Activated CD4-positive, CD25-positive, alpha-beta regulatory T cell treated with anti-CD3 and anti-CD28 coated beads, Interleukin-2, amount 50 U/mL, for 72 hours (primary cell): ENCODE measurements at regions not wholly inside any gene's neighbourhood (a gene's known extent, or its start where the extent isn't known, plus 50 kb on each side); places are given as distances from the start of the nearest gene placed in this dataset.
"Not testable (repeated sequence)": the region's sequence is repeated elsewhere in the genome, so short reads cannot be mapped to it uniquely, and the experiment has no call there.

Experiments used
- DNase-seq: peaks from one replicate; pipeline ENCODE4 v3.0.0; 2021

DNA sequence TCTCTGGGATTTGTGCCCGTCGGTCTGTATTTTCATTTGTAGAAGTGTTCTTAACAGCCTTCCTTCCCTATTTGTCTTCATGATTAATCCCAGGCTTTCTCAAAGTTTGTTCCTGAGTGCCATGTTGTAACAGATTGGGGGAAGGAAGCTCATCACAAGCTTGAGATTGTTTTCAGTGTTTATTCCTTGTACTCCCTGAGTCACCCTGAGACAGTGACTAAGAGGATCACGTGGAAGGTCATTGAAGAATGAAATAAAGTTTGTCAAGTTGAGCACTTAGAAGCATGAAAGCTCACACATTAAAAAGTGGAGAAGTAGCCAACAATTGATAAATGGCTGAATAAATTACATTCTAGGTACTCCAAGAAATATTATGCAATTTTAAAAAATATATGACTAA is 153.5 kb upstream of the FAM241A start:
- DNase-seq = no peak

GRCh38 chr4:111992351-111993168 is 152.7 kb upstream of the FAM241A start:
- DNase-seq = no peak

DNA sequence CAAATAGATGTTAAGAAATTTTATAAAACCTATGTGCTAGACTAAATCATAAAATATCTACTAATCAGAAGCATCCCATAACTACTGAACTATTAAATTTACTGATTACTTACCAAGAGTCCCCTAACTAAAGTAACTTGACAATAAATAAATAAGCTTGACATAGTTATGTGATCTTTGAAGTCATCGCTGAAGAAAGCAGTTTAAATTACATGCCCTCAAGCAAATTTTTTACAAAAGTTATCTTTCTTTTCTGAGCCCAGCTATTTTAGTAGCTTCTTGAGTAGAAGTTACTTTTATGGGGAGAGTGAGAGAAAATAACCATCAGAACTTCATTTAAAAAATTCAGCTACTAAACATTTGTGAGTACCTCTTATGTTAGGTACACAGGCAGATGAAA is 150.9 kb upstream of the FAM241A start:
- no peak for DNase-seq

DNA sequence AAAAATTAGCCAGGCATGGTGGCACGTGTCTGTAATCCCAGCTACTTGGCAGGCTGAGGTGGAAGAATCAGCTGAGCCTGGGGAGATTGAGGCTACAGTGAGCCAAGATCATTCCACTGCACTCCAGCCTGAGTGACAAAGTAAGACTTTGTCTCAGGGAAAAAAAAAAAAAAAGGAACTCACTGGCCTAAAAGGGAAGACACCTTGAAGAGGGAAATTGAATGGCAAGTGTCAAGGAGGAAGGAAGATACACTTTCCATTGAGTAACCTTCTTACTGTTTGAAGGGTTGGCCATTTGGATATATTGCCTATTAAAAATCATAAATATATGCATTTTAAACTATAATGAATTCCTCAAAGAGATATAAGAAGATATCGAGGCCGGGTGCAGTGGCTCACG is 147.5 kb upstream of the FAM241A start:
- no peak for DNase-seq

DNA sequence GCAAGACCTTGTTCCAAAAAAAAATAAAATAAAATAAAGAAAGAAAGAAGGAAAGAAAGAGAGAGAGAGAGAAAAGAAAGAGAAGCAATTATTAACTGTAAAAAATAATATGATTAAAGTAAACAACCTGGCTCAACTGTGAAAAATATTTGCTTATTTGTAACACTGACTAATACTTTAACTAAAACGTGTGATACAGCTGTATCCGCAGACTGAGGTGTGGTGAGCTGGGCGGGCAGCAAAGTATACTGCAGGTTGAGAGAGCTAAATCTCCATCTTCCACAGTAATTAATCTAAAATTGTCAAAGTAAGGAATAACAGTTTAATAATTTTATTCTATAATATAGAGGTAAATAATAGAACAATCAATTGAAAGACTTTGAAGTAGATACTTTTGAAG is 145.5 kb upstream of the FAM241A start:
- DNase-seq = no peak

GRCh38 chr4:112001041-112001440 is 144.2 kb upstream of the FAM241A start:
- no peak for DNase-seq

GRCh38 chr4:112002248-112002661 is 143.0 kb upstream of the FAM241A start:
- no peak for DNase-seq

GRCh38 chr4:112003231-112003907 is 141.9 kb upstream of the FAM241A start:
- DNase-seq = no peak

DNA sequence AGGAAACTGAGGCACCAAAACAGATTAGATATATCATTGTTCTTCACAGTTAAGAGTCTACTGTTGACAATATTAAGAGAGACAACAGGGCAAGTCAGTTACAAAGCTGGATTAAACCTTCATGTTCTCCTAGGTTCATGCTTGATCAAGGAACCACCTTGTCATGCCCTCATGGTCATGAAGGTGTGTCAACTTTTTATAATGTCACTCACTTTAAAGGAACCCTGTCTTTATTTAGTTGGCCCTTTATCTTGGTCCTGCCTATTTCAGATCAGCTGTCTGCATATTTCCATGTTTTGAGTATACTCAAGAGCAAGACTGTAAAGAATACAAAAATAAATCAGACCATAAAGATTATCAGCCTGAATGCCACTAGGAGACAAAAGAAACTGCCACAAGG is 140.2 kb upstream of the FAM241A start:
- no peak for DNase-seq

DNA sequence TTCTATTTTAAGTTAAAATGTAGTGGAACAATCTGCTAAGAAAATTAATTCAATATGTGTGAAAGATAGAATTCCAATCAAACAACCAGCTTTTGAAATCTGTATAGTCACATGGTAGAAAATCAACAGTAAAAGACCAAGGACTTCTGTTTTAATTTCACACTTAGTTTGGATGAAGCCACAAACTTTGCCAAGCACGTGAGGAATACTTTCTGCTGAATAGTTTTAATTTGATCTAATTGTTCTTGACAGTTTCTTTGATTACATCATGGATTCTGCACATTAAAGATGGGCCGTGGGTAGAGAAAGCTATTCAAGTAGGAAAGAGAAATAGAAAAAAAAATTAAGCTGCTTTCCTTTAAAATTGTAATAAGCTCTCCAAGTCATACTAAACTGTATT is 137.9 kb upstream of the FAM241A start:
- no peak for DNase-seq

GRCh38 chr4:112015960-112016359 is 129.3 kb upstream of the FAM241A start:
- DNase-seq = no peak

DNA sequence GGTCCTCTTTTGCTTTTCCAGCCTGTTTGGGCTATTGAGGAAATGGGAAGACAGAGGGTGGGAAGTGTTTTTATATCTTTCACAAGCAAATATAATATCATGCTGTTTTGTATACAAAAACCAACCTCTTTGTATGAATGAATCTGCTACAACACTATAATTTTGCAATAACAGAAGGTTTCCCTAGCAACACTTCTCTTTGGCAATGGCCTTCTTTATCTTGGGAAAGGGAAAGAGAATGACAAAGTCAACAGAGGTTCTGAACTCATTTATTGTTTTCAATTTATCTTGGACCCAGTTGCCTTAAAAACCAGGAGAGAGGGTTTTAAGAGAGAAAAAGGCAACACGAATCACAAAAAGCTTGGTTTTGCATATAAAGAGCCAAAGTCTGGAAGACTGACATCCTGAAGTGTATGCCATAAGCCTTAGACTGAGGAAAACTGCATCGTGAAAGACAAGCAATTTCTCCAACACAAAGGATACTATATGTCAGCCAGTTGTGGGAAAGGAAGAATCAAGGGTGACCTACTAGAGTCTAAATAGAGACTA is 121.8 kb upstream of the FAM241A start:
- no peak for DNase-seq

GRCh38 chr4:112026058-112026457 is 119.2 kb upstream of the FAM241A start:
- DNase-seq = no peak

GRCh38 chr4:112029771-112030171 is 115.5 kb upstream of the FAM241A start:
- DNase-seq = no peak

DNA sequence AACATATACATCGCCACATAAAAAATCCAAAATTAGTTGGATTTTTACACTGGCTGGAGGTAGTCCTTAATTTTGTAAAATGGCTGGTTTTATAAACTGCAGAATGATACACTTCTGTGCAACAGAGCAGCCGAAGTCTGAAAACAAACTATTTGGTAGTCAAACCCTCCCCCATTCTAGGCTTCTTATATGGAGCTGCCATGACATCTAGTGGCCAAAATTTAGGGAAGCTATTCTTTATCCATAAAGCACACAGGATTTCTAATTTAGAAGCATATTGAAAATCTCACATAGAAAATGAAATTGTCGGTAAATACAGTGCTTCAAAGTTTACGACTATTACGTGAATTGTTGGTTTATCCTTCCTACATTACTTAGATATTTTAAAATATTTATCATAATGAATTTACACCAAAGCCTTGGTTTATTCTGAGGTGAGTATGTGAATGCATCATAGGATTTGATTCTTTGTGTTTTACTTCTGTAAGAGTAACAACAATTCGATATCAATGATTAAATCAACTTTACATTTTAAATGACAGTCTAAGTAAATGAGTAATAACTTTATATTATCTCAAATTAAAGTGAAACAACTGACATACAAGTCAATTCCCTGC is 113.4 kb upstream of the FAM241A start:
- DNase-seq = no peak

DNA sequence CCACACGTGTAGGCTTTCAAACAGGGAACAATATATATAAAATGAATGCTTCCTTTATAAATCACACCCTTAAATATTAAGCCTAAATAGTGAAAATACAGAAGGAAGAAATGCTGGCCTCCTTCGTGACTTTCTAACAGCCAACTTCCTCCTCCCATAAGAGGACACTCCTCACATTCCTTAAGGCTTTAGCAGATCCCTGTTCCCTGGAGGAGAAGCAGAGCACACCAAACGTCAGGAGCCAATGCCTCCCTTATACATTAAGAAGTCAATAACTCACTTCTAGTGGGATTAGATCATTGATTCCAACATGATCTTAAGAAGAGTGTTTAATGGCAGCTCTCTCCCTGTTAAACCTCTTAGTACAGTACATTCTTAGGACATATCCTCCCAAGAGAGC is 108.4 kb upstream of the FAM241A start:
- DNase-seq = no peak

- DNase-seq = no peak
Measured at GRCh38 chr4:112038861-112039260, 106.4 kb upstream of the FAM241A start.

GRCh38 chr4:112049119-112049518 is 96.1 kb upstream of the FAM241A start:
- not testable (repeated sequence) for DNase-seq

DNA sequence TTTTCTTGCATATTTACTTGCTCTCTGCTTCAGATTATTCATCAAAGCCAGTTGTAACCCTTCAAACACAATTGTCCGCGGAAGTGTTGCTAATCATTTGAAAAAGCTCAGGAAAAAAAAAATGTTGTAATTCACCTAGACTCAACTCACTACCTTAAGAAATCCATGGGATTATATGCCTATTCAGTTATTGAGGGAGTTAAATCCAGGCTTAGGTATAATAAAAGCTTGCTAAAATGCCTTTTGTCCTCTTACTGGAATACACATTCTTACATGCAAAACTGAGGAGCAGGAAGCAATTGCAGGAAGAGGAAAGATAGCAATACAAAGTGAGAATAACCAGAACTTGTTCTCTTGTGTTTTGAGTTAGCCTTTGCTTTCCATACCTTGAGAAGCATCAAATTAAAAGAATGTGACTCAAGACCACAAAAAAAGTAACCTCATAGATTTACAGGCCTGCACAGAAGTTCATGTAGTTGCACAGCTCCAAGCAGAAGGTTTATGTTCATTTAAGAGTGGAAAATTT is 91.4 kb upstream of the FAM241A start:
- no peak for DNase-seq

DNA sequence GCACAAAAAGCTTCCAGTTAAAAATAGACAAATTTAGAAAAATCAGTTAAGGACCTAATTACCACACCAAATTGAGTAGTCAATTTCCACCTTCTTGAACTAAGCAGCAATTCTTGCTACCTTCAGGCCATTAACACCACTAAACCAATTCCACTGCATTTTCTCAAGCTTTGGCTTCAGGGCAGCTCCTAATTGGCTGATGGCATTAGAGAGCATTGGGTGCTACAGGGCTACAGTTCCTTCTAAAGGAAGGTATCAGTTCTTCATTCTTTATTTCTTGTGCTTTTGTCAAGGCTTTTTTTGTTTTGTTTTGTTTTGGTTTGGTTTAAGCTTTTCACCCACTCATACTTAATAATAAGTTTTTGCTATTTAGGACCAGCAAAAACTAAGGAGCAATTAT is 90.2 kb upstream of the FAM241A start:
- DNase-seq = no peak

DNA sequence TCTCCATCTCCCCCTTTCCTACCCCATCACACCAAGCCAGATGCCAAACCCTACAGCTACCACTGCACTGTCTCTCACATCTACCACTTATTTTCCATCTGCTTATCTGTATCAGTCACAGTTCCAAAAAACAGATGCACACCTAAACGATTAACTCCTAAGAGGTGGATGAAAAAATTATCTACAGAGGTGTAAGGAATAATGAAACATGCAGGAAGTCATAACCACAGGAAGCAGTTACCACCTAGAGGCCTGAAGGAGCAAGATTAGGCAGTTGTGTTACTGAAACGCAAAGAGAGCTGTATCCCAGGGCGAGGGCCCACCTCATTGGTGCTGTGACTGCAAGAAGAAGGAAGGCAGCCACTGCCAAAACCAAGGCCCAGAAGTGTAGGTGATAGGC is 87.8 kb upstream of the FAM241A start:
- DNase-seq = no peak

- no peak for DNase-seq
Measured at GRCh38 chr4:112058433-112058832, 86.8 kb upstream of the FAM241A start.

DNA sequence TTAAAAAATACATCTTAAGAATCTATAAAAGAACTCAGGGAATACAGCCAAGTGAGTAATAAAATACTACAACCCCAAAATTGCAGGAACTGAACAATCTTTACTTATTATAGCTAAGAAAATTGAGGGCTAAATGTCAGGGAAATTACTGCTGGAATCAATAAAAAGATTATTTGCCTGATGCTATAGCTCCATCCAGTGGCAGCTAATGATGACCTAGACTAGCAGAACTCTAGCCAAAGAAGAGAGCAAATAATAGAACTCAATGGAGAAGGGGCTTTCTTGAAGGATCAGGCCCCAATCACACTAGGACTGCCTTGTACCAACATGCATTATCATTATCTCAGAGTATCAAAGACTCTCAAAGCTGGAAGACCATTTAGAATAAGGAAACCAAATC is 85.0 kb upstream of the FAM241A start:
- no peak for DNase-seq
